ENCODE measurements at regions not wholly inside any gene's neighbourhood (a gene's known extent, or its start where the extent isn't known, plus 50 kb on each side); places are given as distances from the start of the nearest gene placed in this dataset.

DNA sequence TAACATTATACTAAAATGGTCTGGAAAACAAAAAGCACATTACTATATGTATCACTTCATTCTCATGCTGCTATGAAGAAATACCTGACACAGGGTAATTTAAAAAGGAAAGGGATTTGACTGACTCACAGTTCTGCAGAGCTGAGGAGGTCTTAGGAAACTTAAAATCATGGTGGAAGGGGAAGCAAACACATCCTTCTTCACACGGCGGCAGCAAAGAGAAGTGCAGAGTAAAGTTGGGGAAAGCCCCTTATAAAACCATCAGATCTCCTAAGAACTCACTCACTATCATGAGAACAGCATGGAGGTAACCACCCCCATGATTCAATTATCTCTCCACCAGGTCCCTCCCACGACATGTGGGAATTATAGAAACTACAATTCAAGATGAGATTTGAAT, 60.0 kb downstream of the FAM181B start:
- CTCF ChIA-PET, result no interaction called here
- intact Hi-C loops (cut with micrococcal nuclease; ENCODE audit: unreplicated experiment) (no loop called here), in situ Hi-C loops (cut with HindIII; ENCODE audit: low pct_unique_long_range_greater_than_20kb, low sequenced_read_pairs) (no loop called here)
- TF ChIP-seq SIN3A (IDR thresholded peaks at IDR 0.05; ENCODE audit: borderline replicate concordance, insufficient read depth, low read depth, low read length) (no peak), POLR2AphosphoS5 (IDR thresholded peaks at IDR 0.05; ENCODE audit: low read depth, low read length) (no peak), TCF7L2 (IDR thresholded peaks at IDR 0.05; ENCODE audit: low read depth, low read length) (no peak)
- TF ChIP-seq, protein P1, sequence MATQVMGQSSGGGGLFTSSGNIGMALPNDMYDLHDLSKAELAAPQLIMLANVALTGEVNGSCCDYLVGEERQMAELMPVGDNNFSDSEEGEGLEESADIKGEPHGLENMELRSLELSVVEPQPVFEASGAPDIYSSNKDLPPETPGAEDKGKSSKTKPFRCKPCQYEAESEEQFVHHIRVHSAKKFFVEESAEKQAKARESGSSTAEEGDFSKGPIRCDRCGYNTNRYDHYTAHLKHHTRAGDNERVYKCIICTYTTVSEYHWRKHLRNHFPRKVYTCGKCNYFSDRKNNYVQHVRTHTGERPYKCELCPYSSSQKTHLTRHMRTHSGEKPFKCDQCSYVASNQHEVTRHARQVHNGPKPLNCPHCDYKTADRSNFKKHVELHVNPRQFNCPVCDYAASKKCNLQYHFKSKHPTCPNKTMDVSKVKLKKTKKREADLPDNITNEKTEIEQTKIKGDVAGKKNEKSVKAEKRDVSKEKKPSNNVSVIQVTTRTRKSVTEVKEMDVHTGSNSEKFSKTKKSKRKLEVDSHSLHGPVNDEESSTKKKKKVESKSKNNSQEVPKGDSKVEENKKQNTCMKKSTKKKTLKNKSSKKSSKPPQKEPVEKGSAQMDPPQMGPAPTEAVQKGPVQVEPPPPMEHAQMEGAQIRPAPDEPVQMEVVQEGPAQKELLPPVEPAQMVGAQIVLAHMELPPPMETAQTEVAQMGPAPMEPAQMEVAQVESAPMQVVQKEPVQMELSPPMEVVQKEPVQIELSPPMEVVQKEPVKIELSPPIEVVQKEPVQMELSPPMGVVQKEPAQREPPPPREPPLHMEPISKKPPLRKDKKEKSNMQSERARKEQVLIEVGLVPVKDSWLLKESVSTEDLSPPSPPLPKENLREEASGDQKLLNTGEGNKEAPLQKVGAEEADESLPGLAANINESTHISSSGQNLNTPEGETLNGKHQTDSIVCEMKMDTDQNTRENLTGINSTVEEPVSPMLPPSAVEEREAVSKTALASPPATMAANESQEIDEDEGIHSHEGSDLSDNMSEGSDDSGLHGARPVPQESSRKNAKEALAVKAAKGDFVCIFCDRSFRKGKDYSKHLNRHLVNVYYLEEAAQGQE (IDR thresholded peaks at IDR 0.05; ENCODE audit: insufficient read depth in 1 of 2, low read depth in 2 of 2, low read length in 1 of 2), result no peak
- TF ChIP-seq, protein P2, sequence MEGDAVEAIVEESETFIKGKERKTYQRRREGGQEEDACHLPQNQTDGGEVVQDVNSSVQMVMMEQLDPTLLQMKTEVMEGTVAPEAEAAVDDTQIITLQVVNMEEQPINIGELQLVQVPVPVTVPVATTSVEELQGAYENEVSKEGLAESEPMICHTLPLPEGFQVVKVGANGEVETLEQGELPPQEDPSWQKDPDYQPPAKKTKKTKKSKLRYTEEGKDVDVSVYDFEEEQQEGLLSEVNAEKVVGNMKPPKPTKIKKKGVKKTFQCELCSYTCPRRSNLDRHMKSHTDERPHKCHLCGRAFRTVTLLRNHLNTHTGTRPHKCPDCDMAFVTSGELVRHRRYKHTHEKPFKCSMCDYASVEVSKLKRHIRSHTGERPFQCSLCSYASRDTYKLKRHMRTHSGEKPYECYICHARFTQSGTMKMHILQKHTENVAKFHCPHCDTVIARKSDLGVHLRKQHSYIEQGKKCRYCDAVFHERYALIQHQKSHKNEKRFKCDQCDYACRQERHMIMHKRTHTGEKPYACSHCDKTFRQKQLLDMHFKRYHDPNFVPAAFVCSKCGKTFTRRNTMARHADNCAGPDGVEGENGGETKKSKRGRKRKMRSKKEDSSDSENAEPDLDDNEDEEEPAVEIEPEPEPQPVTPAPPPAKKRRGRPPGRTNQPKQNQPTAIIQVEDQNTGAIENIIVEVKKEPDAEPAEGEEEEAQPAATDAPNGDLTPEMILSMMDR (IDR thresholded peaks at IDR 0.05), result no peak
- BruUV-seq (replicated peaks), result no TSS peak
- Histone ChIP-seq H3K4me1 (ENCODE audit: control insufficient read depth, insufficient read depth, low read length) (no peaks in the 10 kb centered on the region), H3K27ac (ENCODE audit: low read length) (no peak overlapping the region), H3K36me3 (ENCODE audit: control insufficient read depth, insufficient read depth, low read length) (no peaks in the 10 kb centered on the region), H3K27me3 (ENCODE audit: control insufficient read depth, insufficient read depth, low read length) (no peaks in the 10 kb centered on the region), H3K4me3 (ENCODE audit: low read depth in 2 of 2, low read length in 2 of 2) (no peak overlapping the region), H3K9me3 (ENCODE audit: control insufficient read depth, insufficient read depth, low read depth, low read length) (no peaks in the 10 kb centered on the region)
- POLR2A ChIA-PET, result no interaction called here
- DNase-seq (ENCODE audit: low read depth, low spot score) (no peak), ATAC-seq (no peak)

DNA sequence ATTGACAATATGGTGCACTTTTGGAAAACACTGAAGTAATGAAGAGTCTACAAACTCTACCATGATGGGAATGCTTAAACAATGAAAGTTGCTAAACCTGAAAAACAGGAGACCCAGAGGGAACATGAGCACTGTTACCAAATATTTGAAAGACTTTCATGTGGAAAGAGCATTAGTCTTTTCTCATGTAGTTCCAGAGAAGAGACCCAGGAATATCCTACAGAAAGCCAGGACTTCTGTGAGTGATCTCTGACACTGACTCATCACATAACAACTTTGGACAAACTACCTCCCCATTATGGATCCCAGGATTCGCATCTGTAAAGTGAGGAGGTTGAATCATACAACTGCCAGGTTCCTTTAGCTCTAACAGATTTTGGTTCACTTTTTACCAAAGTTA, 62.2 kb downstream of the FAM181B start:
- no peak for DNase-seq (ENCODE audit: low read depth, low spot score)
- ATAC-seq, result no peak
- no TSS peak for BruUV-seq (replicated peaks)
- CTCF ChIA-PET, result no interaction called here
- no peaks in the 10 kb centered on the region for H3K4me1 ChIP-seq (ENCODE audit: control insufficient read depth, insufficient read depth, low read length)
- H3K27me3 ChIP-seq (ENCODE audit: control insufficient read depth, insufficient read depth, low read length), result no peaks in the 10 kb centered on the region
- intact Hi-C loops (cut with micrococcal nuclease; ENCODE audit: unreplicated experiment) (no loop called here), in situ Hi-C loops (cut with HindIII; ENCODE audit: low pct_unique_long_range_greater_than_20kb, low sequenced_read_pairs) (no loop called here)
- H3K9me3 ChIP-seq (ENCODE audit: control insufficient read depth, insufficient read depth, low read depth, low read length), result no peaks in the 10 kb centered on the region
- H3K4me3 ChIP-seq (ENCODE audit: low read depth in 2 of 2, low read length in 2 of 2), result no peak overlapping the region
- POLR2A ChIA-PET, result no interaction called here
- no peak overlapping the region for H3K27ac ChIP-seq (ENCODE audit: low read length)
- H3K36me3 ChIP-seq (ENCODE audit: control insufficient read depth, insufficient read depth, low read length), result no peaks in the 10 kb centered on the region
- TF ChIP-seq, protein P1 (IDR thresholded peaks at IDR 0.05; ENCODE audit: insufficient read depth in 1 of 2, low read depth in 2 of 2, low read length in 1 of 2), result no peak
- no peak for TF ChIP-seq POLR2AphosphoS5 (IDR thresholded peaks at IDR 0.05; ENCODE audit: low read depth, low read length)
- TF ChIP-seq, protein P2 (IDR thresholded peaks at IDR 0.05), result no peak
- TF ChIP-seq TCF7L2 (IDR thresholded peaks at IDR 0.05; ENCODE audit: low read depth, low read length), result no peak
- TF ChIP-seq SIN3A (IDR thresholded peaks at IDR 0.05; ENCODE audit: borderline replicate concordance, insufficient read depth, low read depth, low read length), result no peak

All from Panc1 (cell line).